HFFc6 (cell line): ENCODE measurements at regions not wholly inside any gene's neighbourhood (a gene's known extent, or its start where the extent isn't known, plus 50 kb on each side); places are given as distances from the start of the nearest gene placed in this dataset.

Experiments
- DNase-seq: peaks from one replicate; pipeline ENCODE4 v3.0.0-alpha.2; 2018
- H3K27ac Mint-ChIP-seq: 2 replicates; pipeline ENCODE4 v1.8.0; 2020; ENCODE audit warnings: mild to moderate bottlenecking, mixed read lengths
- H3K27me3 Mint-ChIP-seq: 2 replicates; pipeline ENCODE4 v1.8.0; 2021; ENCODE audit warnings: mild to moderate bottlenecking, moderate library complexity, mixed read lengths; ENCODE audit not compliant: insufficient read depth
- H3K36me3 Mint-ChIP-seq: 2 replicates; pipeline ENCODE4 v1.8.0; 2021; ENCODE audit warnings: low read depth, mixed read lengths
- H3K4me1 Mint-ChIP-seq: 2 replicates; pipeline ENCODE4 v1.8.0; 2020; ENCODE audit warnings: low read depth, mixed read lengths
- H3K4me3 Mint-ChIP-seq: 2 replicates; pipeline ENCODE4 v1.8.0; 2020; ENCODE audit warnings: mild to moderate bottlenecking, moderate library complexity, mixed read lengths
- H3K9me3 Mint-ChIP-seq: 2 replicates; pipeline ENCODE4 v1.8.0; 2020; ENCODE audit warnings: mild to moderate bottlenecking, mixed read lengths
- TF ChIP-seq, protein P1 (sequence below): fragments of 200-600 bp; sonication (generic); IDR thresholded peaks from 2 replicates; pipeline ENCODE4 v1.5.0; 2021; ENCODE audit warnings: antibody characterized with exemption, mild to moderate bottlenecking

DNA sequence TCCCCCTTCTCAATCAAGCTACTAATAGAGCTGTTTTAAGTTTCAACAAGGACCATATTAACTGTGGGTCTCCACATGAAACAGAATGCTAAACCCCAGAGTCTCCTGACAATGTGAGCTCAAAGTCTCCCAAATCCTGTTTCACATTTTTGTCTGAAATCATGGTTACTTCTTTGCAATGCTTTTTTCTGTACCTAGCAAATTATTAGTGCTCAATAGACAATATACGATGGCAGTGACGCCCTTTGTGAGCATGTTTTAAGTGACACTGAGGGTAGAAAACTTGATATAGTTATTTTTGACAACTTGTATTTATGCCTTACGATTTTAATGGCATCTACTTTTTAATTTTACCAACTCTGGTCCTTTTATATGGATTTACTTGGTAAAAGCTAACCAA is 85.4 kb upstream of the SOX5 start:
- Mint-ChIP-seq H3K4me1 (no peaks in the 10 kb centered on the region), H3K36me3 (no peaks in the 10 kb centered on the region), H3K9me3 (peaks cover 22% of the 10 kb centered on the region), H3K27me3 (no peaks in the 10 kb centered on the region), H3K4me3 (no peak overlapping the region), H3K27ac (no peak overlapping the region)
- TF ChIP-seq, protein P1, sequence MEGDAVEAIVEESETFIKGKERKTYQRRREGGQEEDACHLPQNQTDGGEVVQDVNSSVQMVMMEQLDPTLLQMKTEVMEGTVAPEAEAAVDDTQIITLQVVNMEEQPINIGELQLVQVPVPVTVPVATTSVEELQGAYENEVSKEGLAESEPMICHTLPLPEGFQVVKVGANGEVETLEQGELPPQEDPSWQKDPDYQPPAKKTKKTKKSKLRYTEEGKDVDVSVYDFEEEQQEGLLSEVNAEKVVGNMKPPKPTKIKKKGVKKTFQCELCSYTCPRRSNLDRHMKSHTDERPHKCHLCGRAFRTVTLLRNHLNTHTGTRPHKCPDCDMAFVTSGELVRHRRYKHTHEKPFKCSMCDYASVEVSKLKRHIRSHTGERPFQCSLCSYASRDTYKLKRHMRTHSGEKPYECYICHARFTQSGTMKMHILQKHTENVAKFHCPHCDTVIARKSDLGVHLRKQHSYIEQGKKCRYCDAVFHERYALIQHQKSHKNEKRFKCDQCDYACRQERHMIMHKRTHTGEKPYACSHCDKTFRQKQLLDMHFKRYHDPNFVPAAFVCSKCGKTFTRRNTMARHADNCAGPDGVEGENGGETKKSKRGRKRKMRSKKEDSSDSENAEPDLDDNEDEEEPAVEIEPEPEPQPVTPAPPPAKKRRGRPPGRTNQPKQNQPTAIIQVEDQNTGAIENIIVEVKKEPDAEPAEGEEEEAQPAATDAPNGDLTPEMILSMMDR = no peak
- no peak for DNase-seq

DNA sequence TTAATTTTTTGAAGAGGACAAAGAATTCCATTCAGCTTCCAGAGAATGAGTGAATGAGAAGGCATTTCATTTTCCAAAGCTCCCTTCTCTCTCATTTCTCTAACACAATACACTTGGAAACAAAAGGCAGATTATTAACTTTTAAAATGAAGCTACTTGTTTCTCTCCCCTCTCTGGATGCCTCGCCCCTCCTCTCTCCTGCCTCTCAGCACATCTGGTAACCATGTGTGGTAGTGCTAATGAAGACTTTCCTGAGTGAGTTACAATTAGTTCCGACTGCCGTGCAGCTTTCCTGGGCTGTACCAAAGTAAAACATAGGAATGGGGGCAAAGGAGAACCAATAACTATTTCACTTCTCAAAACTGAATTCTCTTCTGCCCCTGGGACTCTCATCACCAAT is 84.7 kb upstream of the SOX5 start:
- TF ChIP-seq, protein P1 = no peak
- DNase-seq = no peak
- H3K27ac Mint-ChIP-seq = no peak overlapping the region
- H3K36me3 Mint-ChIP-seq = no peaks in the 10 kb centered on the region
- no peaks in the 10 kb centered on the region for H3K4me1 Mint-ChIP-seq
- H3K4me3 Mint-ChIP-seq = no peak overlapping the region
- H3K9me3 Mint-ChIP-seq = peaks cover 22% of the 10 kb centered on the region
- H3K27me3 Mint-ChIP-seq = no peaks in the 10 kb centered on the region

DNA sequence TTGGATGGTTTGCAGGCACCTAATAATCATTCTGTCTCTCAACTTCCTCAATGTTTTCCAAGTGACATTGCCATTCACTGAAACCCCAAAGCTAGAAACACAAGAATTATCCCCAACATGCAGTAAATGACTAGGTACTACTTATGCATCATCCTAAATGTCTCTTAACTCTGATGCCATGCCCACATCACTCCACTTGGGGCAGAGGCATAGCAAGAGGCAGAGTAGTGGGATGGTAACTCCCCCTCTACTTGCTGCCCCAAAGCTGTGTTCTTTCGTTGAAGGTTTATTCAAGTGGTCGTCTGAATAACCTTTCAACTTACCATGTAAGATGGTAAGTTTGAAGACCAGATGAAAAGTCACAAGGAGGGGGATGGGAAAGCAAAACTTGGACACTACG is 77.9 kb upstream of the SOX5 start:
- TF ChIP-seq, protein P1 = no peak
- no peak for DNase-seq
- Mint-ChIP-seq H3K36me3 (no peaks in the 10 kb centered on the region), H3K4me3 (no peak overlapping the region), H3K27me3 (no peaks in the 10 kb centered on the region; the same call in 1 of the 2 replicates), H3K9me3 (peaks cover 21% of the 10 kb centered on the region), H3K27ac (no peak overlapping the region), H3K4me1 (no peaks in the 10 kb centered on the region)

DNA sequence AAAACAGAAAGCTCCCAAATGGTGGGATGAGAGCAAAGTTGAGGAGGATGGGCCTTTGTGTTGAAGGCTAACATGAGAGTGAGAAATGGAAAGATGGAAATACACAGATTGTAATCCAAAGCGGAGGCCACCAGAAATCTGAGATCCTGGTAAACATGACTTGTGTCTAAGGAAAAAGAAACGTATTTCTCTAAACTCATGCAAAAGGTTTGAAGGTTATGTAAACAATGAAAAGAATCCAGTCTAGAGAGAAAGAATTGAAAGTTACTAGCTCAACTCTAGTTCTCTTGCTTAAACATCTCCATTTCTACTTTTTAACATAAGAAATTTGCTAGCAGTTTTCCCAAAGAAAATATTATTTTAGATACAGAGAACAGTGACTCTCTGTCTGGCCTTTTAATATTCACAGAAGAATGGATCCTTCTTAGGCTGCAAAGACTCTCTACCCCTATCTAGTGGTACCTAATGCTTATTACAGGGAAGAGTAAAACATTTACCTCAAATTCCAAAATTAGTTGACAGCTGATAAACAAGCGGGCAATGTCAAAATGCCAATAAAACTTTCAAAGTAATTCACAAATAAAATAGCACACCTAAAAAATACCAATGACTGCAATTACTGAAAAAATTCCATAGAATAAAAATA is 75.8 kb upstream of the SOX5 start:
- DNase-seq = no peak
- Mint-ChIP-seq H3K9me3 (peaks cover 31% of the 10 kb centered on the region), H3K4me1 (no peaks in the 10 kb centered on the region), H3K36me3 (no peaks in the 10 kb centered on the region), H3K27me3 (no peaks in the 10 kb centered on the region; the same call in 1 of the 2 replicates), H3K27ac (no peak overlapping the region), H3K4me3 (no peak overlapping the region)
- TF ChIP-seq, protein P1 = 0 out of 2 replicates have a peak, but pooled peaks have one; percentile 13

DNA sequence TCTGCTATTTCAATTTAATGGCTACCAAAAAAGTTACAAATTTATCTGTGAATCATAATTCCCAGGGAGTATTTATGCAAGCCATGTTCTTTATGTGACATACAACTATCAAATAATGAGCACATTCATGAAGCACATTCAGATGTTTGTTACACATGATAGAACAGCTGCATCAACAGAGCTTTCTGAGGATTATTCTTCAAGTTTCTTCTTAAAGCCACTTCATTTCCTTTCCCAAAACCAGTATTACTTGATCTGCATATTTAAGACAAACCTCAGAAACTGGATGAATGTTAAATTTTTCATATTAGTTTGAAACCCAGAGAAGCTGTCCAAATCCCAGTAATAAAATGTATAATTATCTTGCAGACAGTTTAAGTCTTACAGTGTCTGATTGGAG is 73.6 kb upstream of the SOX5 start:
- H3K9me3 Mint-ChIP-seq = peaks cover 33% of the 10 kb centered on the region
- no peaks in the 10 kb centered on the region for H3K4me1 Mint-ChIP-seq
- no peak overlapping the region for H3K4me3 Mint-ChIP-seq
- no peaks in the 10 kb centered on the region for H3K36me3 Mint-ChIP-seq
- H3K27ac Mint-ChIP-seq = no peak overlapping the region
- TF ChIP-seq, protein P1 = no peak
- no peaks in the 10 kb centered on the region; the same call in 1 of the 2 replicates for H3K27me3 Mint-ChIP-seq
- DNase-seq = no peak

DNA sequence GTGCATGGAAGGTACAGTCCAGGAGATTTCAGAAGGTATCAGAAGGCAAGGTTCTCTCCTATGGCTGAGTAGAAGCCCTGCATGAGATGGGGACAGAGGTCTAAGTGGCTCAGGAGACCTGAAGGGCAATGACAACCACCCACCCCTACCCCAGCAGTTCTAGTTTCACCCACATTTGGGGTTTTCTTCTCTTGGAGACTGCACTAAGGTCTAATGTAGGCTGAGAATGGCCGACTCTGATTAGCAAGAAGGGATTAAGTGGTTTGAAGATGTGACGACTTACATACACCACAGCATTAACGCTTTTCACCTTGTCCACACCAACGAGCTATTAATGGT is 71.7 kb upstream of the SOX5 start:
- peaks cover 4% of the 10 kb centered on the region; the same call in 1 of the 2 replicates for H3K36me3 Mint-ChIP-seq
- H3K4me3 Mint-ChIP-seq = no peak overlapping the region
- no peaks in the 10 kb centered on the region for H3K27me3 Mint-ChIP-seq
- no peaks in the 10 kb centered on the region for H3K4me1 Mint-ChIP-seq
- TF ChIP-seq, protein P1 = no peak
- DNase-seq = no peak
- peaks cover 47% of the 10 kb centered on the region for H3K9me3 Mint-ChIP-seq
- H3K27ac Mint-ChIP-seq = no peak overlapping the region
